Motor neuron (in vitro differentiated cells): ENCODE measurements at regions not wholly inside any gene's neighbourhood (a gene's known extent, or its start where the extent isn't known, plus 50 kb on each side); places are given as distances from the start of the nearest gene placed in this dataset.

Experiments used
- ATAC-seq, 8 experiments: fragments of 200-7000 bp; cut with Tn5 transposase; replicated peaks in 6 of 8; 2 replicates each; pipeline ENCODE4 v1.8.0; 2021; ENCODE audit warnings: mild to moderate bottlenecking in 8 of 8, moderate library complexity in 8 of 8
- H3K27ac ChIP-seq, 2 donors: fragments of 250-450 bp; sonication (Bioruptor Pico); 2 replicates each; pipeline ENCODE4 v1.9.0; 2021; ENCODE audit warnings: antibody characterized with exemption in 2 of 2, mild to moderate bottlenecking in 2 of 2, moderate library complexity in 1 of 2
- H3K4me1 ChIP-seq, 2 donors: fragments of 250-450 bp; sonication (Bioruptor Pico); replicated peaks in 1 of 2; 2 replicates each; pipeline ENCODE4 v1.6.1; 2021; ENCODE audit warnings: antibody characterized with exemption in 2 of 2, mild to moderate bottlenecking in 2 of 2, moderate library complexity in 1 of 2
- H3K4me3 ChIP-seq, 5 donors: fragments of 250-450 bp; sonication (Bioruptor Pico); 2 replicates each; pipeline ENCODE4 v1.9.0; 2021; ENCODE audit warnings: antibody characterized with exemption in 5 of 5, mild to moderate bottlenecking in 5 of 5, moderate library complexity in 4 of 5
- WGBS, 10 experiments: fragments of 450-650 bp; shearing (Covaris generic); methylation state at CpG; one replicate each; pipeline ENCODE4 v1.0.0; 2022; 5-methylcytosine and 5-hydroxymethylcytosine counted together
- in situ Hi-C, 9 experiments: fragments of 400-800 bp; cut with MboI; loops; one replicate each; pipeline ENCODE4 v1.15.0; 2021; ENCODE audit warnings: low sequenced_read_pairs in 9 of 9, low pct_unique_long_range_greater_than_20kb in 2 of 9; ENCODE audit not compliant: unreplicated experiment in 9 of 9

DNA sequence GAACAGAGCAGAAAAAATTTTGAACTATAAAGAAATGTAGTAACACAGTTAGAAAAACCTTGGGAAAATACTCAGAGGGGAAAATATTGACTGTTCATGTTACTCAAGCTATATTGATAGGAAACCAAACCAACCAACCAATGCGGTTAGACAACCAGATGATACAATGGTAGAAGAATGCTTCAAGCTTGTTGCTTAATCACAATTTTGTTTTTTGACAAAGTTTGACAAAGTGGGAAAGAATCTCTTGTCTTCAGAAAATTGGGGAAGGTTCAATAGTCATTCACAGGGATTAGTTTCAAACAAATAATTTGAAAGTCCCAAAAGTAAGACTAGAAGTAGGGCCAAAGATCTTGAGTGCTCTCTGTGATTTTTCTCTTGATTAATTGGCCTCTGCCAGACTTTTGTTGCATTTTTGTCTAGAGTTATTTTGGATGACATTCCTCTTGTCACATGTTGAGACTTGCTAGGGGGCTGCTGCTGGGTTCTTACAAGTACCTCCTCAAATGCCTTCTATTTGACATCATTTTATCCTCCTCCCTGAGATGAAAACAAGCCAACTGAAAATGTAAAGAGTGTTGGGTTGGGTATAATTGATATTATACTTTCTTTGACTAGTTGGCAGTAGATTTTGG is 233.1 kb upstream of the PHYHIPL start:
- Histone ChIP-seq H3K4me3 (no peak overlapping the region), H3K27ac (no peak overlapping the region), H3K4me1 (no peaks in the 10 kb centered on the region)
- in situ Hi-C loops = loop anchor here in 1 of 9 experiments (10.0 to 25.0 kb wide), 2 partner anchors 159 to 519 kb away; no protein-coding TSS in a partner anchor
- WGBS, 10 experiments = 0 to 100% (median 88%) methylated on average over 1 of the region's 1 CpG; no CpG with 5 or more reads in 2 of the 10 experiments
- no peak for ATAC-seq

DNA sequence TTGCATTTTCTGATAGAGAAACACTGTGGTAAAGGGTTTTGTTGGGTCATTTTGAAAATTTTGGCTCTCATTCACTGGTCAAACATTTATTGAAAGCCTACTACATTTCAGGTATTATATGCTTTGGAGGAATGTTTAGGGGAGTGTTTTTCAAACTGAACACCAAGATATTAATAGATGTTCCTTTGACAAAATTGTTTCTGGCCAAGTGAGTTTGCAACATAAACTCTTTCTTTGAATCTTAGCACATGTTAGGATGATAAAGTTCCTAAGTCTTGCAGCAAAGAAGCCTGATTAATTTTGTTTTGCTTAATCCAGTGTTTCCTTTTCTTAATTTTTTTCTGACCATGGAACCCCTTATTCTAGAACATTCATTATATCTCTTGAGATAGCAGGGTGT is 232.5 kb upstream of the PHYHIPL start:
- Histone ChIP-seq H3K4me1 (no peaks in the 10 kb centered on the region), H3K27ac (no peak overlapping the region), H3K4me3 (no peak overlapping the region)
- ATAC-seq = no peak
- in situ Hi-C loops = loop anchor here in 1 of 9 experiments (10.0 to 25.0 kb wide), 2 partner anchors 159 to 518 kb away; no protein-coding TSS in a partner anchor

GRCh38 chr10:58948303-58948702 is 228.1 kb upstream of the PHYHIPL start:
- H3K27ac ChIP-seq = no peak overlapping the region
- no peak overlapping the region for H3K4me3 ChIP-seq
- H3K4me1 ChIP-seq = peaks cover 0 to 3% of the 10 kb centered on the region in 2 donors
- WGBS, 10 experiments = 0 to 96% (median 63%) methylated on average over 1 to 4 of the region's 4 CpGs
- no peak for ATAC-seq
- in situ Hi-C loops = loop anchor here in 1 of 9 experiments (10.0 to 25.0 kb wide), 2 partner anchors 164 to 514 kb away; no protein-coding TSS in a partner anchor

GRCh38 chr10:58950618-58951017 is 225.8 kb upstream of the PHYHIPL start:
- 33 to 80% (median 73%) methylated on average over 1 of the region's 1 CpG; no CpG with 5 or more reads in 7 of the 10 experiments for WGBS, 10 experiments

DNA sequence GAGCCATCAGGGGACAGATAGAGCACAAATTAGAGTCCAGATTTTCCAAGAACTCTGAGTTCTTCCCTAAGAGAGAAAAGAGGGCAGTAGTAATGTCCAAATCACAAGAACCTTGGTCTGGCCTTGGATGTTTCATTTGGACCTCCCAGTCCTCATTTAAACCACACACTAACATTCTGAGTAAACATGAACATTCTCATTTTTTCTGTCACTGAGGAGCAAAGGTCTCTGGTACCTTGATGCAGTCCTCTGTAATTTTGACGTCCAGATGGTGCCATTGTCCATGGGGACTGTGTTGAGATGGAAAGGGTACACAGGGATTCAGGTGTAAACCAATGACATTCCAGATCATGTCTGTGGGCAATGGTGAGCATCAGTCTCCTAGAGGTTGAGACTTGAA is 225.4 kb upstream of the PHYHIPL start:
- 0 to 100% (median 40%) methylated on average over 1 of the region's 1 CpG; no CpG with 5 or more reads in 2 of the 10 experiments for WGBS, 10 experiments
- in situ Hi-C loops = loop anchor here in 4 of 9 experiments (25.0 kb wide), 5 partner anchors 211 to 661 kb away; partner anchors contain the start of gene PHYHIPL (in 2 of the 4)

More at GRCh38 chr10:58950618-58951017, 225.8 kb upstream of the PHYHIPL start:
- H3K4me3 ChIP-seq = no peak overlapping the region
- ATAC-seq = peak in 2 of 8 experiments; percentile 22 to 30
- H3K4me1 ChIP-seq = peaks cover 3 to 4% of the 10 kb centered on the region in 2 donors
- in situ Hi-C loops = loop anchor here in 4 of 9 experiments (25.0 kb wide), 5 partner anchors 212 to 662 kb away; partner anchors contain the start of gene PHYHIPL (in 2 of the 4)
- no peak overlapping the region for H3K27ac ChIP-seq

GRCh38 chr10:58951746-58952145 is 224.7 kb upstream of the PHYHIPL start:
- H3K4me1 ChIP-seq = peaks cover 3 to 14% of the 10 kb centered on the region in 2 donors
- H3K4me3 ChIP-seq = no peak overlapping the region
- WGBS, 10 experiments = 0 to 100% (median 79%) methylated on average over 1 to 5 of the region's 5 CpGs
- ATAC-seq = no peak
- H3K27ac ChIP-seq = no peak overlapping the region
- in situ Hi-C loops = loop anchor here in 4 of 9 experiments (25.0 kb wide), 5 partner anchors 211 to 661 kb away; partner anchors contain the start of gene PHYHIPL (in 2 of the 4)

More for the DNA sequence above, 225.4 kb upstream of the PHYHIPL start:
- Histone ChIP-seq H3K27ac (no peak overlapping the region), H3K4me1 (peaks cover 3 to 9% of the 10 kb centered on the region in 2 donors), H3K4me3 (no peak overlapping the region)
- ATAC-seq = no peak

DNA sequence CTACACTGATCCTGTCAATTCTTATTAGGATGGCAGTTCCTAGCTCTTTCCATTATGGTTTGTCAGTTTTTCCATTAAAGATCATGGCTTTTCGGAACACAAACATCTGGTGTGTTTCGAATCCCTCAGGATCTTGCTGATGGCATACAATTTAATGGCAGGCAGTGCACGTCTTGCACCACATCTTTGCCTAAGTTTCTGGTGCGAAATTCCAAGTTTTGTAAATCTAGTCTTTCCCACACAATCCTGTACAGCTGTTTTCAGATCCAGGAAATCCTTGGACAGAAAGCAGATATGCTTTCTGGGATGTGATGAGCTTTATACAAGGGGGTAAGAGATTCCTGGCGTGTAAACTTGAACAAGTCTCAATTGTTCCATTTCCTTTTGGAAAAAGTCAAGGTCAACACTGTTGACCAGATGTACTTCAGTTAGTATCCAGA is 224.3 kb upstream of the PHYHIPL start:
- H3K27ac ChIP-seq = no peak overlapping the region
- in situ Hi-C loops = loop anchor here in 4 of 9 experiments (25.0 kb wide), 5 partner anchors 210 to 660 kb away; partner anchors contain the start of gene PHYHIPL (in 2 of the 4)
- WGBS, 10 experiments = 0 to 89% (median 40%) methylated on average over 1 to 5 of the region's 5 CpGs; no CpG with 5 or more reads in 1 of the 10 experiments

GRCh38 chr10:58952747-58953466 is 223.5 kb upstream of the PHYHIPL start:
- peak; percentile 54 to 79 (median 76) for ATAC-seq
- in situ Hi-C loops = loop anchor here in 4 of 9 experiments (25.0 kb wide), 5 partner anchors 209 to 659 kb away; partner anchors contain the start of gene PHYHIPL (in 2 of the 4)
- 0 to 7% (median 0%) methylated on average over 1 to 3 of the region's 3 CpGs; no CpG with 5 or more reads in 1 of the 10 experiments for WGBS, 10 experiments
- Histone ChIP-seq H3K4me1 (peaks cover 3 to 14% of the 10 kb centered on the region in 2 donors), H3K27ac (no peak overlapping the region), H3K4me3 (no peak overlapping the region)

More for the DNA sequence above, 224.3 kb upstream of the PHYHIPL start:
- H3K4me1 ChIP-seq = peaks cover 3 to 14% of the 10 kb centered on the region in 2 donors
- peak in 1 of 8 experiments; percentile 19 for ATAC-seq
- no peak overlapping the region for H3K4me3 ChIP-seq

DNA sequence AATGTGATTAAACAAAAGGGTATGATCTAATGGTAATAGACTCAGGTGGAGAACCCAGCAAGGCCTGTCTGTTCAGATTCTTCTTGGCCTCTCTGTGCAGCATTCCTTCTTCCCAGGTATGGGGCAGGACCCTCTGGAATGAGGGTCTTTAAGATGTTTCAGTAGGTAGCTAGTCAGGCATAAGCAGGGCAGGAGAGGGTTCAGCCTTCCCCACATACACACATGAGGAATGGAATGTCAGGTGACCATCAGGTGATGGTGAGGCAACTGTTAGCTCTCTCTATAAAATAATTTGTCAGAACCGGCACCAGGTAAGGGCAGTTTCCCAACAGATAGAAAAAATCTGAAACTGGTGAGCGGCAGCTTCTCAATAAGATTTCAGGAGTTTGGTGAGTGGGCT is 222.3 kb upstream of the PHYHIPL start:
- ATAC-seq = no peak
- WGBS, 10 experiments = 67 to 100% (median 90%) methylated on average over 1 to 2 of the region's 2 CpGs; no CpG with 5 or more reads in 4 of the 10 experiments
- no peak overlapping the region for H3K4me3 ChIP-seq
- peaks cover 3 to 14% of the 10 kb centered on the region in 2 donors for H3K4me1 ChIP-seq
- H3K27ac ChIP-seq = no peak overlapping the region
- in situ Hi-C loops = loop anchor here in 4 of 9 experiments (25.0 kb wide), 5 partner anchors 208 to 658 kb away; partner anchors contain the start of gene PHYHIPL (in 2 of the 4)

DNA sequence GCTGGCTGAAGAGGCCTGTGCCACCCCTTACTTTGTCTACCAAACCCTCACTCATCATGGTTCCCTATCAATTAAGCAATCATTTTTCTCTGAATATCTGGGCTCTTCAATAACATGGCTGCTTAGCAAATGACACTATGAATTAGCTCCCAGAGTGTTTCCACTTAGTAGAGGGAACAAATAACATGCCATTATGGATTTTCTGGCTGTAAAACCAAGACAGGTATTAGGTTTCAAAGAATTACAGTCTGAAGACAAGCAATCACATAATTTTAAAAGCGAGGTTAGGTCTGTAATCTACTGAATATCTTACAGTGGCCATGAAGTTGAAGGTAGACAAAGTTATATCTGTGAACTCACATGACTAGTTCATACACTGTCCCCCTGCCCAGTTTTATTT is 220.8 kb upstream of the PHYHIPL start:
- Histone ChIP-seq H3K27ac (no peak overlapping the region), H3K4me1 (peaks cover 3 to 14% of the 10 kb centered on the region in 2 donors), H3K4me3 (no peak overlapping the region)
- WGBS, 10 experiments = 83 to 100% (median 88%) methylated on average over 1 of the region's 1 CpG; no CpG with 5 or more reads in 2 of the 10 experiments
- in situ Hi-C loops = loop anchor here in 4 of 9 experiments (25.0 kb wide), 5 partner anchors 207 to 657 kb away; partner anchors contain the start of gene PHYHIPL (in 2 of the 4)
- ATAC-seq = peak in 1 of 8 experiments; percentile 27

DNA sequence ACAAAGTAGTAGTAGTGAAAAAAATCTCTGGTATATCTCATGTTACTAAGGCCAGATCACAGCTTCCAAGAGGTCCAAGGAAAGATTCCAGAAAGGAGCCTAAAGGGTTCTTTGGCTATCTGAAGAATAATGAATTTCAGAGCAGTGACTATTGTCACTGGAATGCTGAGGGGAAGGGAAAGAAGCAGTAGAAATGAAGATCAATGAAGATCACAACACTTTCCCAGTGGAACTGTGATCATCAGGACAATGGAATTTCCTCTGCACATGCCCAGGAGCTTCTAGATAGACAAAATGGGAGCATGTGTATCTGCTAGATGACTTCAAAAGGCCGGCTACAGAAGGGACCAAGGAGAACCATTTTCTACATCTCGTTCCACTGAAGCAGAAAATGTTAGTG is 219.5 kb upstream of the PHYHIPL start:
- no peak for ATAC-seq
- Histone ChIP-seq H3K4me3 (no peak overlapping the region), H3K27ac (no peak overlapping the region), H3K4me1 (peaks cover 3 to 14% of the 10 kb centered on the region in 2 donors)
- in situ Hi-C loops = loop anchor here in 4 of 9 experiments (25.0 kb wide), 5 partner anchors 205 to 655 kb away; partner anchors contain the start of gene PHYHIPL (in 2 of the 4)
- 16 to 100% (median 88%) methylated on average over 1 to 2 of the region's 2 CpGs; no CpG with 5 or more reads in 2 of the 10 experiments for WGBS, 10 experiments

DNA sequence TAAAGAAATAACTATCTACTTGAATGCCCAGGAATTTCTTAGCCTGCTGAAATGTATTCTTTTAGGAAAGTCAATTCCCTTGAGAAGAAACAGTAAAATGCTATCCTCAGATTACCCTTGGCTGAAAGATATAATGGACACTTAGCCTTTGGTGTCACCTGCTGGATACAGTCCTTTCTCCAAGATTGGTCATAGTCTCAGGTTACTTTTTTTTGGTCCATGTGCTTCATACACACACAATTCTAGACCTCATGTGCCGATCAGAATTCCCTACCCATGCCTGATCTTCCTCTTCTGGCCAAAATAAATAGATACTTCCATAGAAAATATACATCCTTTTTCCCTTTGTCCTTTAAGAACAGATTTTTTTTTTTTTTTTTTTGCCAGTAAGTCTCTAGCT is 218.9 kb upstream of the PHYHIPL start:
- H3K27ac ChIP-seq = no peak overlapping the region
- peaks cover 3 to 14% of the 10 kb centered on the region in 2 donors for H3K4me1 ChIP-seq
- in situ Hi-C loops = loop anchor here in 4 of 9 experiments (25.0 kb wide), 5 partner anchors 205 to 655 kb away; partner anchors contain the start of gene PHYHIPL (in 2 of the 4)
- H3K4me3 ChIP-seq = no peak overlapping the region
- ATAC-seq = no peak
- WGBS, 10 experiments = 38 to 100% (median 82%) methylated on average over 1 of the region's 1 CpG
